ENCODE measurements at regions not wholly inside any gene's neighbourhood (a gene's known extent, or its start where the extent isn't known, plus 50 kb on each side); places are given as distances from the start of the nearest gene placed in this dataset.

DNA sequence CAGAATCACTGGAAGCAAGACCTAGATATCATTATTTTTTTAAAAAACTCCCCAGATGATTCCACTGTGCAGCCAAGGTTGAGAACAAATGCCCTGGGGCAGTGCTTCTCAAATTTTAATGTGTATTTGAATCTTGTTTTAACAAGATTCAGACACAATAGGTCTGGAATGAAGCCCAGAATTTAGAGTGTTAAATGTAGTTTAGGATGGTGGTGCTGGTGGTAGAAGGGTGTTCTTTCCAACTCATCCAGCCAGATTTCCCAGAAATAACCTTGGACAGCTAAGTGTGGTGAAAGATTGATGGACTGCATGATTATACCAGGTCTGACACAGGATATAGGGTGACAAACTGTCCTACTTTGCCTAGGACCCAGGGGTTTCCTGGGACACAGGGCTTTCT, 120.1 kb upstream of the MED14 start:
- ChIA-PET SMC1A (ENCODE audit: uncharacterized antibody, unreplicated experiment) (no interaction called here), CTCF (interaction anchor here (1.7 kb wide), 1 partner anchor 204 kb away, joined by 5 read pairs; no protein-coding TSS in a partner anchor), POLR2A (interaction anchor here (1.0 kb wide), 1 partner anchor 11 kb away, joined by 3 read pairs; no protein-coding TSS in a partner anchor), RAD21 (ENCODE audit: unreplicated experiment) (no interaction called here)
- DNase-seq (ENCODE audit: low read depth, low spot score) (no peak), ATAC-seq (no peak), FAIRE-seq (no peak)
- H3K4me1 ChIP-seq (ENCODE audit: control insufficient read depth, insufficient read depth, low read length), result 0 out of 2 replicates have a peak, but pooled peaks cover 3% of the 10 kb centered on the region
- H3K9ac ChIP-seq (ENCODE audit: control insufficient read depth, insufficient read depth, low read length), result no peak overlapping the region
- no peak for TF ChIP-seq RAD21 (IDR thresholded peaks at IDR 0.05; ENCODE audit: insufficient read depth, low read depth, low read length)
- TF ChIP-seq REST (IDR thresholded peaks at IDR 0.05; ENCODE audit: low read depth, low read length), result no peak
- no peak for TF ChIP-seq POLR2A (IDR thresholded peaks at IDR 0.05; ENCODE audit: low read depth, low read length)
- TF ChIP-seq HDGF (IDR thresholded peaks at IDR 0.05), result no peak
- H3K27ac ChIP-seq (ENCODE audit: control insufficient read depth, insufficient read depth), result no peak overlapping the region
- BruUV-seq (replicated peaks), result no TSS peak
- no peak overlapping the region for H3K4me3 ChIP-seq
- in situ Hi-C loops (cut with MboI), result no loop called here
- intact Hi-C loops (cut with micrococcal nuclease; ENCODE audit: unreplicated experiment), result no loop called here
- H4K20me1 ChIP-seq (ENCODE audit: control insufficient read depth, insufficient read depth), result no peaks in the 10 kb centered on the region
- no peaks in the 10 kb centered on the region for H3K36me3 ChIP-seq (ENCODE audit: control insufficient read depth in 2 of 2, insufficient read depth in 2 of 2, low read length in 1 of 2)
- H3K4me2 ChIP-seq (ENCODE audit: control insufficient read depth, insufficient read depth), result no peak overlapping the region
- no peaks in the 10 kb centered on the region for H3K27me3 ChIP-seq (replicated peaks in 1 of 2; ENCODE audit: control insufficient read depth in 2 of 2, insufficient read depth in 2 of 2, low read length in 1 of 2)
- H3K9me3 ChIP-seq (replicated peaks; ENCODE audit: control insufficient read depth, insufficient read depth, low read length), result peaks cover 1% of the 10 kb centered on the region; the same call in 1 of the 3 replicates
- H2AFZ ChIP-seq (ENCODE audit: control insufficient read depth, low read depth, low read length), result no peak overlapping the region
- H3K79me2 ChIP-seq (ENCODE audit: control insufficient read depth, insufficient read depth, low read length), result no peaks in the 10 kb centered on the region

GRCh38 chrX:40855932-40856515, 120.7 kb upstream of the MED14 start:
- TF ChIP-seq PML (IDR thresholded peaks at IDR 0.05; ENCODE audit: low read length) (no peak), SIN3A (IDR thresholded peaks at IDR 0.05; ENCODE audit: low read depth, low read length) (no peak), NR2C2 (IDR thresholded peaks at IDR 0.05; ENCODE audit: borderline replicate concordance, control insufficient read depth, insufficient read length, low read depth) (no peak)
- TF ChIP-seq, protein P1, sequence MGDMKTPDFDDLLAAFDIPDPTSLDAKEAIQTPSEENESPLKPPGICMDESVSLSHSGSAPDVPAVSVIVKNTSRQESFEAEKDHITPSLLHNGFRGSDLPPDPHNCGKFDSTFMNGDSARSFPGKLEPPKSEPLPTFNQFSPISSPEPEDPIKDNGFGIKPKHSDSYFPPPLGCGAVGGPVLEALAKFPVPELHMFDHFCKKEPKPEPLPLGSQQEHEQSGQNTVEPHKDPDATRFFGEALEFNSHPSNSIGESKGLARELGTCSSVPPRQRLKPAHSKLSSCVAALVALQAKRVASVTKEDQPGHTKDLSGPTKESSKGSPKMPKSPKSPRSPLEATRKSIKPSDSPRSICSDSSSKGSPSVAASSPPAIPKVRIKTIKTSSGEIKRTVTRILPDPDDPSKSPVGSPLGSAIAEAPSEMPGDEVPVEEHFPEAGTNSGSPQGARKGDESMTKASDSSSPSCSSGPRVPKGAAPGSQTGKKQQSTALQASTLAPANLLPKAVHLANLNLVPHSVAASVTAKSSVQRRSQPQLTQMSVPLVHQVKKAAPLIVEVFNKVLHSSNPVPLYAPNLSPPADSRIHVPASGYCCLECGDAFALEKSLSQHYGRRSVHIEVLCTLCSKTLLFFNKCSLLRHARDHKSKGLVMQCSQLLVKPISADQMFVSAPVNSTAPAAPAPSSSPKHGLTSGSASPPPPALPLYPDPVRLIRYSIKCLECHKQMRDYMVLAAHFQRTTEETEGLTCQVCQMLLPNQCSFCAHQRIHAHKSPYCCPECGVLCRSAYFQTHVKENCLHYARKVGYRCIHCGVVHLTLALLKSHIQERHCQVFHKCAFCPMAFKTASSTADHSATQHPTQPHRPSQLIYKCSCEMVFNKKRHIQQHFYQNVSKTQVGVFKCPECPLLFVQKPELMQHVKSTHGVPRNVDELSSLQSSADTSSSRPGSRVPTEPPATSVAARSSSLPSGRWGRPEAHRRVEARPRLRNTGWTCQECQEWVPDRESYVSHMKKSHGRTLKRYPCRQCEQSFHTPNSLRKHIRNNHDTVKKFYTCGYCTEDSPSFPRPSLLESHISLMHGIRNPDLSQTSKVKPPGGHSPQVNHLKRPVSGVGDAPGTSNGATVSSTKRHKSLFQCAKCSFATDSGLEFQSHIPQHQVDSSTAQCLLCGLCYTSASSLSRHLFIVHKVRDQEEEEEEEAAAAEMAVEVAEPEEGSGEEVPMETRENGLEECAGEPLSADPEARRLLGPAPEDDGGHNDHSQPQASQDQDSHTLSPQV (IDR thresholded peaks at IDR 0.05), result no peak
- TF ChIP-seq, protein P2, sequence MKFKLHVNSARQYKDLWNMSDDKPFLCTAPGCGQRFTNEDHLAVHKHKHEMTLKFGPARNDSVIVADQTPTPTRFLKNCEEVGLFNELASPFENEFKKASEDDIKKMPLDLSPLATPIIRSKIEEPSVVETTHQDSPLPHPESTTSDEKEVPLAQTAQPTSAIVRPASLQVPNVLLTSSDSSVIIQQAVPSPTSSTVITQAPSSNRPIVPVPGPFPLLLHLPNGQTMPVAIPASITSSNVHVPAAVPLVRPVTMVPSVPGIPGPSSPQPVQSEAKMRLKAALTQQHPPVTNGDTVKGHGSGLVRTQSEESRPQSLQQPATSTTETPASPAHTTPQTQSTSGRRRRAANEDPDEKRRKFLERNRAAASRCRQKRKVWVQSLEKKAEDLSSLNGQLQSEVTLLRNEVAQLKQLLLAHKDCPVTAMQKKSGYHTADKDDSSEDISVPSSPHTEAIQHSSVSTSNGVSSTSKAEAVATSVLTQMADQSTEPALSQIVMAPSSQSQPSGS (IDR thresholded peaks at IDR 0.05; ENCODE audit: low read length), result no peak
- Histone ChIP-seq H3K27ac (ENCODE audit: control insufficient read depth, insufficient read depth) (no peak overlapping the region), H3K9me3 (replicated peaks; ENCODE audit: control insufficient read depth, insufficient read depth, low read length) (no peaks in the 10 kb centered on the region; the same call in 2 of the 3 replicates), H3K27me3 (replicated peaks in 1 of 2; ENCODE audit: control insufficient read depth in 2 of 2, insufficient read depth in 2 of 2, low read length in 1 of 2) (no peaks in the 10 kb centered on the region), H3K79me2 (ENCODE audit: control insufficient read depth, insufficient read depth, low read length) (no peaks in the 10 kb centered on the region), H2AFZ (ENCODE audit: control insufficient read depth, low read depth, low read length) (no peak overlapping the region), H3K4me2 (ENCODE audit: control insufficient read depth, insufficient read depth) (no peak overlapping the region), H3K4me1 (ENCODE audit: control insufficient read depth, insufficient read depth, low read length) (0 out of 2 replicates have a peak, but pooled peaks cover 3% of the 10 kb centered on the region), H3K4me3 (no peak overlapping the region), H3K36me3 (ENCODE audit: control insufficient read depth in 2 of 2, insufficient read depth in 2 of 2, low read length in 1 of 2) (no peaks in the 10 kb centered on the region), H3K9ac (ENCODE audit: control insufficient read depth, insufficient read depth, low read length) (no peak overlapping the region), H4K20me1 (ENCODE audit: control insufficient read depth, insufficient read depth) (no peaks in the 10 kb centered on the region)
- in situ Hi-C loops (cut with MboI) (no loop called here), intact Hi-C loops (cut with micrococcal nuclease; ENCODE audit: unreplicated experiment) (no loop called here)
- ChIA-PET CTCF (interaction anchor here (1.7 kb wide), 1 partner anchor 204 kb away, joined by 5 read pairs; no protein-coding TSS in a partner anchor), POLR2A (no interaction called here), RAD21 (ENCODE audit: unreplicated experiment) (no interaction called here), SMC1A (ENCODE audit: uncharacterized antibody, unreplicated experiment) (interaction anchor here (0.7 kb wide), 1 partner anchor 15 kb away, joined by 3 read pairs; no protein-coding TSS in a partner anchor)
- ATAC-seq (no peak), FAIRE-seq (peak; percentile 57), DNase-seq (ENCODE audit: low read depth, low spot score) (no peak)
- no TSS peak for BruUV-seq (replicated peaks)
